ENCODE measurements at regions not wholly inside any gene's neighbourhood (a gene's known extent, or its start where the extent isn't known, plus 50 kb on each side); places are given as distances from the start of the nearest gene placed in this dataset.
"Not testable (repeated sequence)": the region's sequence is repeated elsewhere in the genome, so short reads cannot be mapped to it uniquely, and the experiment has no call there.

GRCh38 chr14:37650356-37651037 is 55.1 kb downstream of the TTC6 start:
- DNase-seq, result no peak

- DNase-seq, result no peak
Measured at GRCh38 chr14:37652042-37652441, 56.6 kb downstream of the TTC6 start.

- DNase-seq, result no peak
Measured at GRCh38 chr14:37655418-37655817, 60.0 kb downstream of the TTC6 start.

DNA sequence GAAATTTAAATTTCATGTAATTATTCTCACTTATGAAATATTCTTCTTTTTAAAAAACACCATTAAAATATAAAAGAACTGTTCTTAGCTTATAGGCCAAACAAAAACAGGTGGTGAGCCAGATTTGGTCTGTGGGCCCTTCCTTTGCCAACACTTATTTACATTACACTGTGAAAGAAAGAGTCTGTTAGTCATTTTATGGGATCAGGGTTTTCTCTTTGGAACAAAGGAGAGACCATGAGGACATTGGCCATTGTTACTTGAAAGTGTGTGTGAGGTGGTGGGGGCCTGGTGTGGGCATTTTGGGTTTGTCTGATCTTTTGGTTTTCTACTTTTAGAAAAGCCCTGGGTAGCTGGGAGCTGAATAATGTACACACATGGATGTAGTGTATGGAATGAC is 62.7 kb downstream of the TTC6 start:
- DNase-seq, result no peak

DNA sequence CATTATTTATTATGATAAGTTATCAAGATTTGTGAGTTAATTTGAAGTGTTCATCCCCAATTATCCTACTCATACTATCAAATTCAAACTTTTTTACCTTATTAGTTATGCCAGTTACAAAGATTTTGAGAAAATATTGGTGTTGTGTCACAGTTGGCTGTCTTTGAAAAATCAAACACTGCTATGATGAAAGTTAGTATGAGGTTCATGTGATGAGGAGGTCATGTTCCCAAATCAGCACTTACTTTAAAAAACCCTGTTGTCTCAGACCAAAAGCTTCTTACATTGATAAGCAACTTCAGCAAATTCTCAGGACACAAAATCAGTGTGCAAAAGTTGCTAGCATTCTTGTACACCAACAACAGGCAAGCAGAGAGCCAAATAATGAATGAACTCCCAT is 68.1 kb downstream of the TTC6 start:
- no peak for DNase-seq

DNA sequence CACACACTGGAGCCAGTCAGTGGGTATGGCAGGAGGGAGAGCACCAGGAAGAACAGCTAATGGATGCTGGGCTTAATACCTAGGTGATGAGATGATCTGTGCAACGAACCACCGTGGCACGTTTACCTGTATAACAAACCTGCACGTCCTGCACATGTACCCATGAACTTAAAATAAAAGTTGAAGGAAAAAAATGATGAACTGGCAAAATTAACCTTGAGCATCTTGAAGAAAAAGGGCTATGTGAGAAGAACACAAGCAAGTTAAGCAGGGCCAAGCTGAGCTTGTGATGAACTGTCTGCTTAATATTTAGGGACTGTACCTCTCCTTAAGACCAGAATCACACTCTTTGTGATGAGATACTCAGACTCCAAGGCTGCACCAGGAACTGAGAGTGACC is 70.0 kb downstream of the TTC6 start:
- DNase-seq, result no peak

- no peak for DNase-seq
Measured at GRCh38 chr14:37665951-37666350, 70.5 kb downstream of the TTC6 start.

DNA sequence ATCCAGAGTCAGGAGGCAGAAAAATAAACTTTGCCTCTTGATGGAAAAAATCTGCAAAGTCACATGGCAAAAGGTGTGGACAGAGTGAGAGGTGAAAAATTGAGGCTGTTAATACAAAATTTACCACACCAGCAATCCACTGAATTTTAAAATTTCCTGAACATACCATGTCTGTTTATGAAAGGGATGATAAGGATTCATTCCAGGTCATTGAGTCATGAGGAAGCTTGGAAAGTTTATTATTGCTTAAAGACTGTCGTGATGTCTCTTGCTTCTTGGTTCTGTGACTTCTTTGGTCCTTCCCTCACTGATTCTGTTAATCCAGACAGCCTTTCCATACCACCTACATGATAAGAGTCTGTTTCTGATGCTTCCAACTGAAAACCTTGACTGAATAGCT is 73.2 kb downstream of the TTC6 start:
- DNase-seq, result no peak

- no peak for DNase-seq
Measured at GRCh38 chr14:37669242-37669641, 73.8 kb downstream of the TTC6 start.

- DNase-seq, result no peak
Measured at GRCh38 chr14:37673439-37673838, 78.0 kb downstream of the TTC6 start.

- no peak for DNase-seq
Measured at GRCh38 chr14:37678916-37679315, 83.5 kb downstream of the TTC6 start.

DNA sequence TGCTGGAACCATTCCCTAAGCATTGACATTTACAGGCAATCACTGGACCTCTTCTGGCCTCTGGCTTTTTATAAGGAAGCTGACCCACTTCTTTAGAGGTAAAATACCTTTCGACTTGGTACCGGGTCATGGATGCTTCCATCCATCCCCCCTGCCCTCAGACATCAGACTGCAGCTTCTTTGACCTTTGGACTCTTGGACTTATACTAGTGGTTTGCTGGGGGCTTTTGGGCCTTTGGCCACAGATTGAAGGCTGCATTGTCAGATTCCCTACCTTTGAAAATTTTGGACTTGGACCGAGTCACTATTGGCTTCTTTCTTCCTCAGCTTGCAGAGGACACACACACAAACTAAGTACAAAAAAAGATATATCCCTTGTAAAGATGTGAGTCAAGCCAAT is 86.1 kb downstream of the TTC6 start:
- DNase-seq, result no peak

- not testable (repeated sequence) for DNase-seq
Measured at GRCh38 chr14:37692680-37693079, 97.3 kb downstream of the TTC6 start.

- DNase-seq, result not testable (repeated sequence)
Measured at GRCh38 chr14:37693420-37693819, 98.0 kb downstream of the TTC6 start.

- DNase-seq, result no peak
Measured at GRCh38 chr14:37695866-37696265, 100.4 kb downstream of the TTC6 start.

- no peak for DNase-seq
Measured at GRCh38 chr14:37697489-37698121, 102.2 kb downstream of the TTC6 start.

DNA sequence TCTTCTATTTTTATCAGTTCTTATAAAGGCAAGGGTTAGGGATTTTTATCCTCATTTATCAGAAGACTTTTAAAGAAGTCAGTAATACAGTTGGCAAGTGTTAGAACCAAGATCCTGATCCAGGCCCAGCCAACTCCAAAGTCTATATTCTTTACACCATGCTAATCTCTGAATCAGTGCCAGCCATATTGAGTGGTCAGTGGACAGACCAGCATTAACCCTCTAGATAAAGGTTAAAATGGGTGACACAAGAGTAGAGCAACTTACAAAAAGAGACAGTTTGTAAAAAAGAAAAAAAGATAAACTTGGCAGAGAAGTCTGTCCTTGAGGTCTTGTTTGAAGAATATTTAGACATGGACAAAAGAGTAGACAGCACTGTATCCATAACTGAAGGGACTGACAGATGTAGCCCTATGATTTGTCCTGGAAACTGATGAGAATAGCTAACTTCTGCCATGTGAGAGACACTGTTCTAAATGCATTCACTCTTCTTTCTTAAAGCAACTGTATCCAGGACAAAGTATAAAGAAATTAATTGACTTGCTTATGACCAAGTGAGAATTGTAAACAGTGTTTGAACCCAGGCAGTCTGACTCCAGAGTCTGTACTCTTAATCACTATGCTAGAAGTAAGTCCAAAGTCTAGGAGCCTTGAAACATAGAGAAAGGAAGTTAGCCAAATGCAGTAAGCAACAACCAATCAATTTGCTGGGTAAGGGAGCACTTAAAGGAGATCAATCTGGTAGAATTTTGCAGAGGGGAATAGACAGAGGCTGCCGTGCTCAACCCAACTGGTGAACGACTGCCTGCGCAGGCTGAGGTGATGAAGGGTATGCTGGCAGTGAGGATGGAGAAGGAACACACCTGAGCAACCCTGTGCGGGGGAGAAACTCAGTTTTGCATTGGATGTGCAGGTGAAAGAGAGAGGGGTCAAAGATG is 103.7 kb downstream of the TTC6 start:
- no peak for DNase-seq

DNA sequence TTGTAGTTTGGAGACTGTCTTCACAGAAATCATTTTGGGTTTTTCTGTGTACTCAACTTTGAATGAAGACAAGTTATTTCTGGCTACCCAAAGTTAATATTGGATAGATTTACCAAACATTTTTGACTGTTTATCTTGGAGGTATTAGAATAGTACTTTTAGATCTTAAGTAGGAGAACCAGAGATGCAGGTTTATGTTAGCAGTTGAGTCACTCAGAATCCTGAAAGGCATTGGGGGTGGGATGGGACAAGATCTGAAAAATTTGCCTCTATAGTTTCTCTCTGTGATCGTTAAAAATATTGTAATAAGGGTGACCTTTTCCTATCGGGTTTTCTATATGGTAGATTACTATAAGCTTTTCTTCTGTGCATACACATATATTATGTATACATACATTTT is 112.3 kb downstream of the TTC6 start:
- no peak for DNase-seq

DNA sequence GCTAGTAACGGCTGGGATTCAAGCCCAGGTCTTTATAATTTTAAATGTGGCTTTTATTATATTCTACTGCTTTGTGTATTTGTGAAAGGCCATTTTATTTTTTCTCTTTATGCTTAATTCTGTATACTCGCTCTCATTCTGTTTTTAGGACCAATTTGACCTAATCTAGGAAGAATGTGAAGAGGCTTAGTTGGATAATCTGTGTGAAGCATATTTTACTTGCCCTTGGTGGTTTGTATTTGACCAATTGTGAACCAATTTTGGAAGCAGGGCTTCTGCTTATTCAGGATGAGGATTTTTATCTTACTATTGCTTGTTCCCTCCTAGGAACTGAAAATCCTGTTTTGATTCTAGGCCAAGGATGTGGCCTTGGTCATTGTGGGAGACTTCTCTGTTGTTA is 113.1 kb downstream of the TTC6 start:
- no peak for DNase-seq

DNA sequence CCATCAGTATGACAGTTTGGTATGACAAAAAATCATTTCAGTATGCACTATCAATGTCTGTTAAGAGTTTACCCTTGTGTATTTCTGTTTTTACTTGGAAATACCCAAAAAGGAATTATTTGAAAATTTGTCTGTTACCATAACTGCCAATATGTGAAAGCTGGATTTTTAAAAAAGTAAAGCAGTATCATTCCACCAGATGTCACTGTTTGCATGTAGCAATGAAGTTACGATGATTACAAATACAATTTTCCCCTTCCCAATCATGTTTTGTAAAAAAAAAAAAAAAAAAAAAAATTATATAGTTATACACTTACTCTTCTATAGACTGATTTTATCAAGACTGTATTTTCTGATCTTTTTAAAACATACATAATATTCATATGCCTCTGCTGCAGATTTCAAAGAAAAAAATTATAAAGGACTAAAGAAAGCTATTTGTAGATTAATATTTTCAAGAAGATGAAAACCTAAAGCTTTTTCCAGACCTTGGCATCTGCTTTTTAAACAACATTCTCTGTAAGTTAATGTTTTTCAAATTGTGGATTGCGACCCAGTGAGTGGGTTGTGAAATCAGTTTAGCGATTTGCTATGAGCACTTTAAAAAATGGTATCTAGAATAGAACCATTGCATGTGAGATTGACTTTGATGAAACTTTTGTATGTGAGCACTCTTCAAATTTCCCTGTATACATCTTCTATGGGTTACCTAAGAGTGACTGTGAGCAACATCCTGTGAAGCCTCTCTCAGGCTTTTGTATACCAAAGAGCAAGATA is 114.2 kb downstream of the TTC6 start:
- DNase-seq, result no peak

DNA sequence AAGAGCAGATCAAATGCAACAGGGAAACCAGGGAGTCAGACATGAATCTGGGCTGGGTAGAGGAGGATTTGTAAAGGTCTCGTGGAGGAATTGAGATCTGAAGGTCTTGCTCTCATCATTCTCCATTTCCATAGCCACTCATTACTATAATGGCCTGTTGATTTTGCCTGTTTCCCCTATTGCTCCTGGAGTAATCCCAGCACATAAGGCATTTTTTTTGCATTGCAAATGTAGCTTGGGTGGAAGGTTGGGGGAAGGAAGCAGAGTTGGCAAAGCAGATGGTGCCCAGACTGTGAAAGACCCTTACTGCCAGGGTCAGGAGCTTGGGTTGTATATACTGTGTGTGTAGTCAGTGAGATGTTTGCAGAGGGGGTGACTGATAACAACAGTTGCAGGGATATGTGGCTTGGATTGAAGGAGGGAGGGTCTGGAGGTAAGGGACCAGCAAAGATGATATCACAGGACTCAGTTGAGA is 116.0 kb downstream of the TTC6 start:
- no peak for DNase-seq

GRCh38 chr14:37711831-37712475 is 116.5 kb downstream of the TTC6 start:
- no peak for DNase-seq

Measured in activated CD4-positive, CD25-positive, alpha-beta regulatory T cell treated with anti-CD3 and anti-CD28 coated beads, Interleukin-2, amount 50 U/mL, for 72 hours (primary cell).